Calu3 (cell line): ENCODE measurements at regions not wholly inside any gene's neighbourhood (a gene's known extent, or its start where the extent isn't known, plus 50 kb on each side); places are given as distances from the start of the nearest gene placed in this dataset.

ENCODE experiments used
- BruUV-seq: library from RNA; stranded (reverse); fragments of 400-500 nt; replicated peaks from 2 replicates; lab custom pipeline; 2021; lab: Mats Ljungman, UMichigan
- CTCF ChIA-PET: fragments of 300-600 bp; sonication (Branson Sonifier 250); formaldehyde crosslinking; loops from one replicate; lab custom pipeline; 2022; ENCODE audit warnings: antibody characterized with exemption; lab: Charles Lee
- DNase-seq: peaks from one replicate; pipeline ENCODE4 v3.0.0; 2022
- H3K27ac Mint-ChIP-seq: one replicate; pipeline ENCODE4 v1.8.0; 2022; ENCODE audit warnings: mixed read lengths; ENCODE audit not compliant: unreplicated experiment
- H3K27me3 Mint-ChIP-seq: one replicate; pipeline ENCODE4 v1.8.0; 2022; ENCODE audit warnings: mixed read lengths; ENCODE audit not compliant: unreplicated experiment
- H3K36me3 Mint-ChIP-seq: one replicate; pipeline ENCODE4 v1.8.0; 2022; ENCODE audit warnings: mild to moderate bottlenecking, moderate library complexity, mixed read lengths; ENCODE audit not compliant: insufficient read depth, unreplicated experiment
- H3K4me1 Mint-ChIP-seq: one replicate; pipeline ENCODE4 v1.8.0; 2022; ENCODE audit warnings: mild to moderate bottlenecking, low read depth, mixed read lengths; ENCODE audit not compliant: unreplicated experiment
- H3K4me3 Mint-ChIP-seq: one replicate; pipeline ENCODE4 v1.8.0; 2022; ENCODE audit warnings: mild to moderate bottlenecking, low read depth, moderate library complexity, mixed read lengths; ENCODE audit not compliant: unreplicated experiment
- H3K9me3 Mint-ChIP-seq: one replicate; pipeline ENCODE4 v1.8.0; 2022; ENCODE audit warnings: low read depth, mixed read lengths; ENCODE audit not compliant: unreplicated experiment
- intact Hi-C: fragments of 100-400 bp; cut with micrococcal nuclease; formaldehyde crosslinking; loops from one replicate; pipeline ENCODE4 v1.10.0; 2022; ENCODE audit not compliant: unreplicated experiment
- TF ChIP-seq, protein P1 (sequence below): fragments of 200-600 bp; IDR thresholded peaks from one replicate; pipeline ENCODE4 v1.8.0; 2022; ENCODE audit warnings: antibody characterized with exemption; ENCODE audit not compliant: unreplicated experiment

DNA sequence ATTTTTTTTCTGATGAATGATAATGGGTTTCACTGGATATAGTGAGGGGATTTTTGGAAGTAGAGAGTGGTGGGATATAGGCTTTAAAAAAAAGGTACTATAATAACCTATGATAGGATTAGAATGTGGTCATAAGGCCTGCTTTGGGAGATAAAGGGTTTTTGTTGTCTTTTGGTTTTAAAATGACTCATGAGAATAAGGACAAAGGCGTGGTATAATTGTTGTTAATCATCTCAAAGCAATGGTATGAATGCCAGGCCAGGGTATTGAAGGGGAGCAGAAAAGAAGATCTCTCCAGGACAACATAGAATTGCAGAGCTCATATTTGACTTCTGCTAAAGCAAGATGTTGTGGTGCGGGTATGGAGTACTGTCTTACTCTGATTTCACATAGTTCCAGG, 579.4 kb downstream of the JRKL start:
- intact Hi-C loops = no loop called here
- BruUV-seq = no TSS peak
- Mint-ChIP-seq H3K27ac (no peak overlapping the region), H3K4me1 (no peaks in the 10 kb centered on the region), H3K27me3 (no peaks in the 10 kb centered on the region), H3K4me3 (no peak overlapping the region), H3K9me3 (peaks cover 5% of the 10 kb centered on the region), H3K36me3 (no peaks in the 10 kb centered on the region)
- TF ChIP-seq, protein P1, sequence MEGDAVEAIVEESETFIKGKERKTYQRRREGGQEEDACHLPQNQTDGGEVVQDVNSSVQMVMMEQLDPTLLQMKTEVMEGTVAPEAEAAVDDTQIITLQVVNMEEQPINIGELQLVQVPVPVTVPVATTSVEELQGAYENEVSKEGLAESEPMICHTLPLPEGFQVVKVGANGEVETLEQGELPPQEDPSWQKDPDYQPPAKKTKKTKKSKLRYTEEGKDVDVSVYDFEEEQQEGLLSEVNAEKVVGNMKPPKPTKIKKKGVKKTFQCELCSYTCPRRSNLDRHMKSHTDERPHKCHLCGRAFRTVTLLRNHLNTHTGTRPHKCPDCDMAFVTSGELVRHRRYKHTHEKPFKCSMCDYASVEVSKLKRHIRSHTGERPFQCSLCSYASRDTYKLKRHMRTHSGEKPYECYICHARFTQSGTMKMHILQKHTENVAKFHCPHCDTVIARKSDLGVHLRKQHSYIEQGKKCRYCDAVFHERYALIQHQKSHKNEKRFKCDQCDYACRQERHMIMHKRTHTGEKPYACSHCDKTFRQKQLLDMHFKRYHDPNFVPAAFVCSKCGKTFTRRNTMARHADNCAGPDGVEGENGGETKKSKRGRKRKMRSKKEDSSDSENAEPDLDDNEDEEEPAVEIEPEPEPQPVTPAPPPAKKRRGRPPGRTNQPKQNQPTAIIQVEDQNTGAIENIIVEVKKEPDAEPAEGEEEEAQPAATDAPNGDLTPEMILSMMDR = no peak
- no peak for DNase-seq
- CTCF ChIA-PET = no interaction called here

DNA sequence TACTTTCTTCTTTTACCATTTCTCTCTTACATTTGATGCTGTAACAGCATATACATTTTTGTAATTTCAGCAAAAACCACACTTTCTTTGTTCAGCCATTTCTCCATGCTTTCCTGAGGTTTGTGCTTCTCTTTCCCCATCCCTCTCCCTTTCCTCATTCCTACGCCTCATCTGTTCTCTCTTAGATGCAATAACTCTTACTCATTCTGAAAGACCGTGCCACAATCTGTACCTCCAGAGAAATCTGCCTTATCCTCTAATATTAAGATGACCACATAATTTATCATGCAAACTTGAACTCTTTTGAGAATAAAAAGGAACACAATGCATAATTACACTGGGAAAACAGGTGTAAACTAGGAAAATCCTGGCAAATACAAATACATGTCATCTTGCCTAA, 588.9 kb downstream of the JRKL start:
- no TSS peak for BruUV-seq
- H3K36me3 Mint-ChIP-seq = no peaks in the 10 kb centered on the region

DNA sequence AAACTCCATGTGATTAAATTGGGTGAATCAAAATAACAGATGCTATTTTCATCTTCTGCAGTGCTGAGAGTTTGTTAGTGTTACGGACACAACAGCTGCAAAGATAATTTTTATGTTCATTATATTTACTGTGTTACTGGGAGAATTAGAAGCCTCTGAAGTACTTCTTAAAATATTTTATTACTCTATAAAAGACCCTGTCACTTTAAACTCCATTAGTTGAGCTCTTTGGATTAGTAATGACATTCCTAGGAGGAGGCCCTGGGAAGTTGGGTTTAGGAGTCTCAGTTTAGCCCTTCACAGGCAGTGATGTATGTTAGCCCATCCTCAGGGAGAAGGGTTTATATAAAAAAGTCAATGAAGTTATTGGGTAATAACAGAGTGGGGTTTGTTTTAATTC, 596.7 kb downstream of the JRKL start:
- no peak overlapping the region for H3K27ac Mint-ChIP-seq
- no TSS peak for BruUV-seq
- no peak for DNase-seq
- no peaks in the 10 kb centered on the region for H3K4me1 Mint-ChIP-seq
- no peaks in the 10 kb centered on the region for H3K27me3 Mint-ChIP-seq
- intact Hi-C loops = no loop called here
- TF ChIP-seq, protein P1 = no peak
- CTCF ChIA-PET = no interaction called here
- H3K9me3 Mint-ChIP-seq = peaks cover 2% of the 10 kb centered on the region
- H3K4me3 Mint-ChIP-seq = no peak overlapping the region
- no peaks in the 10 kb centered on the region for H3K36me3 Mint-ChIP-seq

More for the DNA sequence above, 588.9 kb downstream of the JRKL start:
- Mint-ChIP-seq H3K9me3 (no peaks in the 10 kb centered on the region), H3K27me3 (no peaks in the 10 kb centered on the region), H3K4me3 (no peak overlapping the region), H3K4me1 (no peaks in the 10 kb centered on the region), H3K27ac (no peak overlapping the region)
- intact Hi-C loops = no loop called here
- no peak for DNase-seq
- TF ChIP-seq, protein P1 = no peak
- CTCF ChIA-PET = no interaction called here

DNA sequence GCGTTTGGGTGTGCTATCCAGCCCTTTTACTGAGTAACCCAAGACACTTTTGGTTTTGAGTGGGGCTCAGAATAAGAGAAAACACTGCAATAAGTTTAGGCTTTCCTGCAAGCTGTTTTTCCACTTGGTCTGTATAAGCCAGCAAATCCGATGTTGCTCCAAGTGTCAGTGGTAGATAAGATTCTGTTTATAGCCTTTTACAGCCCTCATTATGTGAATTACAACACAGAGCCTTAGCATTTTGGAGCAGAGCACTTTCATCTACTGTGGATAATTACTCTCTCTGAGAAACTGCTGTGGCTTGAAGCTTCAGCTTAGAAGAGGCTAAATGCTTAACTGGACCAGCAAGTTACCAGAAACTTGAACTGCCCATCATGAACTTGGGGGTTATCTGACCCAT, 601.1 kb downstream of the JRKL start:
- Mint-ChIP-seq H3K9me3 (peaks cover 2% of the 10 kb centered on the region), H3K4me3 (no peak overlapping the region), H3K27ac (no peak overlapping the region), H3K36me3 (no peaks in the 10 kb centered on the region), H3K4me1 (no peaks in the 10 kb centered on the region), H3K27me3 (no peaks in the 10 kb centered on the region)
- BruUV-seq = no TSS peak
- no peak for DNase-seq
- intact Hi-C loops = no loop called here
- TF ChIP-seq, protein P1 = no peak
- CTCF ChIA-PET = no interaction called here

DNA sequence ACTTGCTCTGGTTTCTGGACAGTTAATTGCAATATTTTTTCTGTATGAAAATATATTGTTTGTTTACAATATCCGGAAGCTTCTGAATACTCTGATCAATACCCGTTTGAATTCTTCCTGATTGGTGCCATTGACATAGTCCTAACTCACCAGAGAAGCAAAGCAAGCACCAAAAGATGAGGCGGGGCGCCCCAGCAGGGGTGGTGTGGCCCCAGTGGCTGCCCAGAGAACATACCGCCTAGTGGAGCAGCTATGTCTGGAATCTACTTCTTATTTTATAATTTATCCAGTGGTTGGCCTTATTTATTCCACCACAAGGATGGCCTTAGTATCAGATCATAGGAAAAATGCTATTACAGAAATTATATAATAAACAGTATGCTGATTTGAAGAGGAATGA, 610.7 kb downstream of the JRKL start:
- H3K4me3 Mint-ChIP-seq = no peak overlapping the region
- intact Hi-C loops = no loop called here
- no peaks in the 10 kb centered on the region for H3K36me3 Mint-ChIP-seq
- H3K27me3 Mint-ChIP-seq = no peaks in the 10 kb centered on the region
- BruUV-seq = no TSS peak
- TF ChIP-seq, protein P1 = no peak
- H3K27ac Mint-ChIP-seq = no peak overlapping the region
- no peak for DNase-seq
- peaks cover 2% of the 10 kb centered on the region for H3K9me3 Mint-ChIP-seq
- H3K4me1 Mint-ChIP-seq = no peaks in the 10 kb centered on the region
- CTCF ChIA-PET = no interaction called here
